Endothelial cell of hepatic sinusoid (primary cell): ENCODE measurements at regions not wholly inside any gene's neighbourhood (a gene's known extent, or its start where the extent isn't known, plus 50 kb on each side); places are given as distances from the start of the nearest gene placed in this dataset.

ENCODE experiments used
- in situ Hi-C: cut with HindIII; loops from 2 replicates; pipeline ENCODE4 v1.10.0; 2017; ENCODE audit warnings: low sequenced_read_pairs

DNA sequence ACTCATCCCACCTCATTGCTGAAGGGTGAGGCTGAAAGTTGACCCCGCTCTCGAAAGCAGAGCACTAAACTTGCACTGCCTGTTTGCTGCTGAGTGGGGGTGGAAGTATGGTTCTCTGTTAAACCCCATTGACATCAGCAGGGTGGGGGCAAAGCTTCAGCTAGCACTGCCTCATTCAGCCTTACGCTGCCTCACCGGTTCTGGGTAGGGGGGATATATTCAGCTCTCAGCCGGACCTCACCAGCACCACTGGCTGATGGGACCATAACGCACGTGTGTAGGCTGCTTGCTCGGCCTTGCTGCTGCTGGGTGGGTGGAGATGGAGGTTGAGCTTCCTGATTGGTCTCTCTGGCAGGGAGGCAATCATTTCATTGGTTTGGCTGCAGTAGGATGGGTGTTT, 265.7 kb upstream of the RTL1 start:
- in situ Hi-C loops, result loop anchor here (5.0 kb wide), 2 partner anchors 48 to 77 kb away; no protein-coding TSS in a partner anchor

DNA sequence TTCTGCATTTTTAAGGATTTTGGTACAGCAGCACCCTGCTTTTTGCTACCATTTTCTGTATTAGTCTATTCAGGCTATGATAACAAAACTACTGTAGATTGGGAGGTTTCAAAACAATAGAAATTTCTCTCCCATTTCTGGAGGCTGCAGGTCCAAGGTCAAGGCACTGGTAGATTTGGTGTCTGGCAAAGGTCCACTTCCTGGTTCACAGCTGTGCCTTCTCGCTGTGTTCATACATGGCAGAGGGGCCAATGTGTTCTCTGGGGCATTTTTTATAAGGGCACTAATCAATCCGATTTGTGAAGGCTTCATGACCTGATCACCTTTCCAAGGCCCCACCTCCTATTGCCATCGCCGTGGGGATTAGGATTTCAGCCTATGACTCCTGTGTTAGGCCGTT, 268.1 kb upstream of the RTL1 start:
- in situ Hi-C loops, result no loop called here

DNA sequence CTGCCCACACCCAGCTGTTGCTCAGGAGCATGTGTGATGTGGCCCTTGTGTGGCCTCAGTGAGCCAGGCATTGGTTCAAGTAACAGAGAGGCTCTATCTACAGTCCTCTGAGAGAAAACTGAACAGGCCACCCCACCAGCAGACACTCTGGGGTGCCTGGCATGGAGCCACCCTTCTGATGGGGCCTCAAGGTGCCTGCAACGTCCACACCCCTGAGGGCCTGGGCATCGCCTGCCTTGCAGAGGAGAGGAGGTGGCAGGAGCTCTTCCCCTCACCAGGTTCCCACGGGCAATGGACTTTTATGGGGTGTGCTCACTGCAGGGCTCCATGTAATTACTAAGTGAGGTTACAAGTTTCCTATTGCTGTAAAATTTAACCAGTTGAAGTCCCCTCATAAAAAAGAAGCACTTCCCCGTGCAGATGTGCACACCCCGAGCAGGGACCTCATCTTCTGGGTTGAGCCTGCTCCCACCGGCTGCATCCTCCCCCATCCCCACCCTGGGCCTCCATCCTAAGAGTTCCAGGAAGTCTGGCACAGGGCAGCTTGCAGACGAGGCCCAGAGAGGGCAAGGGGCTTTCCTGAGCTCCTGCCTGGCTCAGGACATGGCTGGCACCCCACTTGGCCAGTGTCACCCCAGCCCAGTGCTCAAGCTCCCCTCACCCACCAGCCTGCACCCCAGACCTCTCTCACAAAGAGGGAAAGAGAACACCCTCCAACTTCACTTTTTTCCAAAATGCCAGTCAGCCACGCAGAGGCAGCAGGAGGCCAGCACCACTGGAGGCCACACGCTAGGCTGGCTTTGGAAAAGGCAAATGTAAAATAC, 270.4 kb upstream of the RTL1 start:
- in situ Hi-C loops, result no loop called here

DNA sequence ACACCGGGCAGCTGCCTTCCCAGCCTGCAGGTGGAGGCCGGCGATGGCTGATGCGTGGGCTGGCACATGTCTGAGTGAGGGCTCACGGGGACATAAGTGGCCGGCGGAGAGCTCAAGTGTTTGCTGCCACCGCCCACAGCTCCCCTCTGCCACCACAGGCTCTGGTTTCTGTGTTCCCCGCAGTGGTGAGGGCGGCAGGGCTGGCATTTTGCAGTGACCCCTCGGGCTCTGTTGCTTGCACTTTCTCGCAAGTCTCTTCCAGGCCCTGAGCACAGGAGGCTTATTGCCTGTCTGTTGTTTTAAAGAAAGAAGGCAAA, 271.0 kb upstream of the RTL1 start:
- in situ Hi-C loops, result no loop called here

DNA sequence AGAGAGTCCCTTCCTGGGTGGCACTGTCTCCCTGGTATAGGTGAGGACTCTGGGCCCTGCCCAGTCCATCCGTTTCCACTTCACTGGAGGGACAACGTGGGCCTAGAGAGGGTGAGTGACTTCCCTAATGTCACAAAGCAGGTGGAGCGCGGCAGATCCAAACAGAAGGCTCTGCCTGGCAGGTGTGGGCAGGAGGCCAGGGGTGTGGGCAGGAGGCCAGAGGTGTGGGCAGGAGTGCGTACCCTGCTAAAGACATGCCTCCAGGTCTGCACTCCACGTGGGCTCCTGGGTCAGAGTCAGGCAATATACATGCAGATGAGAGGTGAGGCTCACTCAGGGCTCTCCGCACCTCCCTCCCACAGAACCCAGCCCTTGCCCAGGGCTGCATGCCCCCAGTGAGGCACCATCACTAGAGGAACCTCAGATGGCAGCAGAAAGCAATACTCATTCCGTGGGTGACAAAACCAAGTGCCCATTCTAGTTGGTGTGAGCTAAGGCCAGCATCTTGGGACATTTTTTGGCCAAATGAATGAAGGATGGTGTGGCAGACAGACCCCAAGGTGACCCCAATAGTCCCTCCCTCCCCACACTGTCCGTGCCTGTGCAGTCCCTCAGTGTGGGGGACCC, 271.6 kb upstream of the RTL1 start:
- in situ Hi-C loops, result no loop called here

DNA sequence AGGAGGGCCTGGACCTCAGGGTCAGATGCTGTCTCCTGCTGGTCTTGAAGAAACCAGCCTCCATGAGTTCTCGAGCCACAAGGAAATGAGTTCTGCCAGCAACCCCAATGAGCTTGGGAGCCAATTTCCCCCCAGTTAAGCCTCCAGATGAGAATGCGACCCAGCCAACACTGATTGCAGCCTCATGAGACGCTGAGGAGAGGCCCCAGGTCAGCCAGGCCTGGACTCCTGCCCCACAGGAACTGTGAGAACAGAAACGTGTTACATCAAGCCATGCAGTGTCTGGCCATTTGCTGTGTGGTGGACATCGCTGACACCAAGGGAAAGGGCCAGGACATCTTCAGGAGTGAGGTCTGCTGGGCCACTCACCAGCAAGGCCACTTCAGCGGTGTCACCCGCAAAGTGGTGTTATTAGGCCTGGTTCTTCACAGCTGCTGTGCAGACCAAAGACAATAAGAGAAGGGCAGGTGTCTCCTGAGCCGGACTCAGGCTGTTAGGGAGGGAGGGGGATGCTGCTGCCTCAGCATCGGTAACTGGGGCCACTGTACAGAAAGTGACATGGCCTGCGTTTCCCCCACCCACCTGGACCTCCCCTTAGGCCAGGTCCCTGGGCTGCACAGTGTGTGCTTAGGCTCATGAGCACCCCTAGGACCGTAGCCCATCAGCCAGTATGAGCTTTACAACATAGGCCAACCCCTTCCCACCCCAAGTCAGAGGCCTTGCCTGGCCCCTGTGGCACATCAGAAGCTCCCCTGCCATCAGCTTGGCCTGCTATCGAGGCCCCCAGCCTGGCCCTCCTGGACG, 272.4 kb upstream of the RTL1 start:
- in situ Hi-C loops, result no loop called here

DNA sequence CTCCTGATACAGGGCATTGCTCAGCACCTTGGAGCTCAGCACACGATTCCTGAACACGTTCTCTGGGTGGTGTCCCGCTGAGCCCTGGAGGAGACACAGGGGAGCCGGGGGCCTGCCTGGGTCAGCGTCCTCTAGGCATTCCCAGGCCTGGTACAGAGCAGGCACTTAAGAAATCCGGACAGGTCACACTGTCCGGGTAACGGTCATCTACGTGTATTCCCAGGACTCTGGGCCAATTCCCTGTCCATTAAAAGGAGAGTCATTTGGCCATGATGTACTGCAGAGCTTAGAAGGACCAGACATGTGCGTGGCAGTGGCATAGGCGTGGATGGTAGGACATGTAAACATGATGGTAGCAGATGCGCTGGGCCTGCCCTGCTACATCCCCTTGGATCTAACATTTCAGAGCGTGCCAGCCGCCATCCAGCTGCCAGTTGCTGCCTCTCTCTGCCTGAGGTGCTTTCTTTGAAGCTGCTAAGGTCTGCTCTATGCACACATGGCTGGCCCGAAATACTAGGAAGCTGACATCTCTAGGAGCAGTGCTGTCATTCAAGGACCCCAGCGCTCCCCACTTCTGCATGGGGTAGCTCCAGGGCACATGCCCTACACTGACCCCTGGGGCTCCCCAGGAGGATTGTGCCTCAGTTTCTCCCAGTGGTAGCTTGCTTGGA, 273.1 kb upstream of the RTL1 start:
- in situ Hi-C loops, result no loop called here

DNA sequence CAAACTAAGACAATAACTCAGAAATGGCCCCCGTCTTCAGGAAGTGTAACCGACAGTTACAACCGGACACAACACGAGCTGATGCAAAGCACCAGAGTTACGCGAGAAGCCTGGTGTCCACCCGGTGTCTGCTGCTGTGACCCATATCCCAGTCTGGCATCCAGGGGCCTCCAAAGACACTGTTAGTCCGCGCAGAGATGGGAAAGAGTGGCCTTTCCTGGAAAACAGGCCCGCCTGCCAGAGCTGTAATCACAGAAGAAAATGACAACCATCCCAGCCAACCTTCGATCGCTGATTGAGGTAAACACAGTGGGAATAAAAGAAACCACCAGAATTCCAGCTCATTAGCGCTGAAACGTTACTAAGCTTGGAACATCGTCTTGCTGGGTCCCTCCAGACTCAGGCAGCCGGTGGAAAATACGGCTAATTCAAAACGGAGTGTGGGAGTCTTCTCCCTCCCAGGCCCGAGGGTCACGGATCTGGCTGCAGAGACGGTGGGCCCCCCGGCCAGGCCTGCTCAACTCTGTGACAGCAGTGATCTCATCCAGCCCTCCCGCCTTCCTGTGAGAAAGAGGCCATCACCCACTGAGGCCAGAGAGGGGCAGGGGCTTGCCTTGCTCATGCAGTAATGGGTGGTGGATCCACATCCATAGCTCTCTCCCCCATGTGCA, 273.9 kb upstream of the RTL1 start:
- in situ Hi-C loops, result no loop called here

DNA sequence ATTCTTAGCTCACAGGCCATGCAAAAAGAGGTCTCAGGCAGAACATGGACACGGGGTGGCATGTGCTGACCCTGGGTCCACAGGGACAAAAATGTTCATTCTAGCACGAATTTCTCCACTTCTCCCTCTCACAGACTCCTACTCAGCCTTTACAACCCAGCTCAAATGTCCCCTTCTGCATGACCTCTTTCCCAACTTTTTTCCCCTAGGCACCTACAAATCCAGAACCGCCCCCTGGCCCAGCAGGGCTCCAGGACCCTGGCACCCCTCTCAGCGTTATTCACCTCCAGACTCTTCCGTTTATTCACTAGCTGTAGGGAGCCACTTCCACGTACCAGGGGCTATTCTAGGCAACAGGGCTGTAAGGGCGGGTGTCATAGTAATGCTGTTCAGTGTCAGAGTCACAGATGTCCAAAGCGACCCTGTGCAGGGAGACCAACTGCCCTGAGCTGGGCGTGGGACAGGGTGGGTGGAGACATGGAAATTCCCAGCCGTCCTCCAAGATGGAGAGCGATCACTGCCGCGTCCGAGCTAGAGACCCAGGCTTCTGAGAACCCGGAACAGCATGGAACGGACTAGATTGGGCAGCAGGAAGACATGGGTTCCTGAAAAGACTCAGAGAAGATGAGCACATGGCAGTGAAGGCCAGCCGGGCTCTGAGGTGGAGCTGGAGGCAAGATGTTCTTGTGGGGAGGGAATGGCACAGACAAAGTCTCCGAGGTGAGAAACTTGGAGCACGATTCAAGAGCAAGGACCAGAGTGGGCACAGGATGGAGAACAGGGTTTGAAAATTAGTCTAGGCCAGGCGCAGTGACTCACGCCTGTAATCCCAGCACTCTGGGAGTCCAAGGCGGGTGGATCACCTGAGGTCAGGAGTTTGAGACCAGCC, 274.9 kb upstream of the RTL1 start:
- in situ Hi-C loops, result no loop called here

DNA sequence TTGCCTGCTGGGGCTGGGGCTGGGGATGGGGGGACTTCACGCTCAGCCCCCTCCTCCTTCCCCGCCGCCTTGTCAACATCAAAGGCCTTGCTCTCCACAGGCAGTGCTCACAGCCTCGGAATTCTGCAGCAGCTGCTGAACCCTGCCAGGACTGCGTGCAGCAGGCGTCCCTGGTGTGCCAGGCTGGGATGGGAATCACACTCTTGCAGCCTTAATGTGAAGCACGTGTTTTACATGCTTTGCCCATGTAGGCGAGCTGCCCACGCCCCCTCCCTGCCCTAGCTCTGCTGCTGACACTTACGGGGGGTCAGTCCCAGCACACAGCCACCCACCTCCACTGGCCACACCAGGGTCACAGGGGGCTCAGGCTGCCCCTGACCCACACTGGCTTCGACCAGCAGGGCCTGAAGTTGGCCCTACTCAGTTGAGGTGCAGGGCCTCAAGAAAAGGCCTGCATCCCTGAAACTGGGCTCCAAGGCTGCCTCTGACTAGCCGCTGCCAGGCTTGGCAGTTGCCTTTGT, 276.2 kb upstream of the RTL1 start:
- in situ Hi-C loops, result no loop called here

DNA sequence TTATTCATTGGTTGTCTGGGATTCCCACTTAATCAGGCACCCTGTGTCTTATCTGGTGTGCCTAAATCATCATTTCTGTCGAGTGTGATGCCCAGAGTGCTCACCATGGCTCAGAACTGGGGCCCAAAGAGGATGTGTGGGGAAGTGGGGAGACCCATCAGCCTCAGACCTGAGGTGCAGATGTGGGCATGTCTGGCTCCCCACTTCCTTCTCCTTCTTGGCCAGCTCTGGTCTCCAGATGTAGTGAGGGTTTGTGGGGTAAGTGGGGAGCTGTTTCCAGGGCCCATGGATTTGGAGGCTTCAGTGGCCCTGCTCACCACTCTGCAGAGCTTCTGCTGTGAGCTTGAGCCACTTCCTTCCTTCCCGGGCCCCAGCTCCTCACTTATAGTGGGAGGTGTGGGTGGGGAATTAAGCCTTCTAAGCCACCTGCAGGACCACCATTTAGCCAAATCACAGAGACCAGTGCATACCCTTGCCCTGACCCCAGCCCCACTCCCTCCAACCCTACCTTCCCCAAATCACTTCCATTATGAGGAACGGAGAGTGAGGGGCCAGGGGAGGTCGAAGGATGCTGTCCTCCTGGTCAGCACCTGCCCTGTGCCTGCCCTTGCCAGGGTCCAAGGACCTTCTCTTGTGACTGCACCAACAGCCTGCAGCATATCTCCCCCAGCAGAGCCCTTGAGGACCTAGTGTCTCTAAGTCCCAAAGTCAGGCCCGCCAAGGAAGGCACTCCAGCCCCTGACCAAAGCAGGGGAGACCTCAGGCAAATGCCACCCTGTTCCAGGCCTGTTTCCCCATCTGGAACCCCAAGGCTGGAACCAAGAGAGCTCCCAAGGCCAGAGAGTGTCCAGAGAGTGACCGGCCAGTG, 278.2 kb upstream of the RTL1 start:
- in situ Hi-C loops, result no loop called here

DNA sequence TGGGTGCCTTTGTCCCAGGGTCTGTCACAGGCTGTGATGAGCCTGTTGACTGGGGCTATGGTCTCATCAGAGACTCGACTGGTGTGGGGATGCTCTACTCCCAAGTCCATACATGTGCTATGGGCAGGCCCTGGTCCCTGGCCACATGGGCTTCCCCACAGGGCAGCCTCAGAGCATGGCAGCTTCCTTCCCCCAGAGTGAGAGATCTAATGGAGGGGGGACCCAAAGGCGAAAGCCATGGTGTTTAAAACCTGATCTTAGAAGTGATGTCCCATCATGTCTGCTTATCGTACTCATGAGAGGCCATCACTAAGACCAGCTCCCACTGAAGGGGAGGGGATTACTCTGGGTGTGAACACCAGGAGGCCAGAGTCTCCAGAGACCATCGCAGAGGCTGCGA, 279.0 kb upstream of the RTL1 start:
- in situ Hi-C loops, result no loop called here

DNA sequence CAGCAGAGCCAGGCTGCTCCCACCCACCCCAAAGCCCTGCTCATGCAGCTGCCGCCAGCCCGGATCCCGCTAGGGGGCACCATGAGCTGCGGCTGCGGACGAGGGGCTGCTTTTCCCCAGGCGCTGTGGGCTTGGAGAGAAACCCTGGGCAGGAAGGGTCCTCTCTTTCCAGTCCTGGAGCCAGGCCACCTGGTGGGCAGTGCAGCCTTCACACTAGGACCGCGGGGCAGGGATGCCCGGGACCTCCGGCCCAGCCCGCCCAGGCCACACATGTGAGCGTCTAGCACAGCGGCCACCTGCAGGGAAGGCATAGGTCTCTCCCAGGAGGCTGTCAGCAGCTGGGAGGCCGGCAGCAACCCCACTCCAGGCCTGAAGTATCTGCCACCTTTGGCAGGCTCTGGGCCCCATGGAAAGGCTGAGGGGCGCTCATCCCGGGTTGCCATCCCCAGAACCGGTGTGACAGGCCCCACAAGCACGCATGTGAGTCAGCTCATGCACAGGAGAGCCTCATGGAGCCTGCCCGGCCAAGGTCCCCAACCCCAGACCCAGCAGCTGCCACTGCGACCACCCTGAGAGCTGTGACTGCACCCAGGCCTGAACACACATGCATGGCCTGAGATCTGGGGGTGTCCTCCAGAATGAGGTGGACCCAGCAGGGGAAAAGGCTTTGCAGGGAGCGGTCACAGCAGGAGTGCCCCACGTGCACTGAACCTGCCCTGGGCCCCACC, 280.0 kb upstream of the RTL1 start:
- in situ Hi-C loops, result no loop called here

DNA sequence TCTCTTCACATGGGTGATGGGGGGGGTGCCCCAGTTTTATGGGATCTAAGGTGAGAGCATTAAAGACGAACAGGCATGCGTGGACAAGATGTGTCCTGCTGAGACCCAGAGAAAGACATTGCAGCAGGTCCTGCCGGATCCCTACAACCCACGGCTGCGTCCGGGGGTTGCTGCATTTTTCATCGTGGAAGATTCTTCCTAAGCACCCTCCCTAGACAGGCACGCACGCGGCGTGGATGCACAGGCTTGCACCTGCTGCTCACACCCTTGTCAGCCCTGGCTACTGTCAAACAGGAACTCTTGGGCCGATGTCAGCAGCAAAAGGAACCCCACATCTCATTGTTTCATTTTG, 280.6 kb upstream of the RTL1 start:
- in situ Hi-C loops, result no loop called here

DNA sequence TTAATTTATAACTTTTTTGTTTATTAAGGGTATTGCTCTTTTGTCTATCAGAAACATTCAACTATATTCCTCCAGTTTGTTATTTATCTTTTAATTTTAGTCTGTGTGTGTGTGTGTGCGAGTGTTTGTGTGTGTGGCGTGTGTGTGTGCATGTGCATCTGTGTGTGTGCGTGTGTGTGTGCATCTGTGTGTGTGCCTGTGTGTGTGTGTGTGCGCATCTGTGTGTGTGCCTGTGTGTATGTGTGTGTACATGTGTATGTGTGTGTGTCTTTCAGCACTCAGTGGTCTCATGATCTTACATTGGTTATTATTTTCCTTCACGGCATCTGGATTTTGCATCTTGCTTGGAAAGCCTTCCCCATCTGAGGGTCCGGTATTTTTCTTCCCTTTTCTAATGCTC, 281.1 kb upstream of the RTL1 start:
- in situ Hi-C loops, result no loop called here

DNA sequence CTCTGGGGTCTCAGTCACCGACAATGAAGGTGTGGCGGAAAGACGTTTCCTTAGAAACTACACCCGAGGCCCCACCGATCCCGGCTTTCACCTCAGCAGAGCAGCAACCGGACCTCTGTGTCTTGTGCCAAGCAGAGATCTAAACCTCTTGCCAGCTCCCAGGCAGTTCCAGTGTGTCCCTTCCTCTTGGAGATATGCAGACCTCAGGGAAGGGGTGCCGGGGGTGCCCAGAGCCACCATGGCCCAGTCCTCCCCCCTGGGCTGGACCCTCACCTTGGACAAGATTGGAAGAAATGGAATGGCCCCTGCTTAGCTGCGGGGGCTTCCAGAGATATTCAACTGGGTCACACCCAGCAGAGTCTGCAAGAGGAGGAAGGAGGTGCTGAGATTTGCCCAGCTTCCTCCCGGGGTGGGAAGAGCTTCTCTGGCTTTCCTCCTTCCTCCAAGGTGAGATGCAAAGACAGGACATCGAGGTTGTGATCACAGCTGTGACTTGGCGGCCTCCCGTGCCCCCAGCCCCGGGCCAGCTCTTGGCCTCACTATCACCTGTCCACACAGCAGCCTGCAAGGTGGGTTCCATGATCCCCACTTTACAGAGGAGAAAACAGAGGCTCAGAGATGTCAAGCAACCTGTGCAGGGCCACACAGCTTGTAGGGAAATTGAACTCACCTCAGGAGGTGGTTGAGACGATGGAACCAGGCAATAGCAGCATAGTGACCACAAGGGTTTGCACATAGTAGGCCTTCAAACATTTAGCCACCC, 281.7 kb upstream of the RTL1 start:
- in situ Hi-C loops, result no loop called here

DNA sequence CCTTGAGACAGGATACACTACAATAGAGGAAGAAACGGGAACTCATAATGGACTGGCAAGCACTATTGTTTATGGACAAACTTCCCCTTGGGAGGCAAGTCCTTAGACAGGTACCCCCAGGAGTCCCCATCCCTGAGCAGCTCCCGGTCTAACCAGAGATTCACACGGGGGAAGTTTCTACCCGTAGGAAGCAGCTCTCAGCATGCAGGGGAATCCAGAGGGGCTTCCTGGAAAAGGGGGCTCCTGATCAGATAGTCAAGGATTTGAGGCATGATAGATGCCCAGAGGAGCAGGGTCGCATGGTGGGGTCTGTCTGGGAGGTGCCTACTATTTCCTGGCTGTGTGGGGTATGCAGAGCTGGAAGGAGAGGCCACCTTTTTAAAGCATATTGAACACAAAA, 282.4 kb upstream of the RTL1 start:
- in situ Hi-C loops, result no loop called here
